Neuronal stem cell (in vitro differentiated cells): ENCODE measurements at regions not wholly inside any gene's neighbourhood (a gene's known extent, or its start where the extent isn't known, plus 50 kb on each side); places are given as distances from the start of the nearest gene placed in this dataset.

Experiments used
- DNase-seq: peaks from one replicate; pipeline ENCODE4 v3.0.0-alpha.2; 2013; ENCODE audit warnings: low spot score
- H2AFZ ChIP-seq: one replicate; pipeline ENCODE4 v1.6.1; 2013; ENCODE audit warnings: mild to moderate bottlenecking, low read length, inconsistent platforms
- H2AK5ac ChIP-seq: 2 replicates; pipeline ENCODE4 v1.6.1; 2013; ENCODE audit warnings: low read depth, mild to moderate bottlenecking, inconsistent platforms, low read length, moderate library complexity, mixed read lengths
- H2BK120ac ChIP-seq: 2 replicates; pipeline ENCODE4 v1.6.1; 2013; ENCODE audit warnings: low read depth, mild to moderate bottlenecking, inconsistent platforms, low read length, moderate library complexity, mixed read lengths
- H2BK12ac ChIP-seq: one replicate; pipeline ENCODE4 v1.6.1; 2013; ENCODE audit warnings: low read length, inconsistent platforms
- H2BK15ac ChIP-seq: 2 replicates; pipeline ENCODE4 v1.6.1; 2013; ENCODE audit warnings: mild to moderate bottlenecking, low read length, inconsistent platforms, mixed read lengths
- H2BK5ac ChIP-seq: one replicate; pipeline ENCODE4 v1.6.1; 2013; ENCODE audit warnings: inconsistent platforms, mild to moderate bottlenecking, low read length, moderate library complexity
- H3K14ac ChIP-seq: one replicate; pipeline ENCODE4 v1.6.1; 2013; ENCODE audit warnings: low read length, inconsistent platforms
- H3K18ac ChIP-seq: 2 replicates; pipeline ENCODE4 v1.6.1; 2013; ENCODE audit warnings: low read length, inconsistent platforms
- H3K23ac ChIP-seq: 2 replicates; pipeline ENCODE4 v1.6.1; 2013; ENCODE audit warnings: low read depth, mild to moderate bottlenecking, mixed read lengths, low read length, inconsistent platforms; ENCODE audit not compliant: poor library complexity
- H3K27ac ChIP-seq: replicated peaks from 3 replicates; pipeline ENCODE4 v1.5.1; 2013; ENCODE audit warnings: low read length, inconsistent platforms
- H3K27me3 ChIP-seq, 3 experiments: 2 replicates each; pipeline ENCODE4 v1.6.1; 2013; ENCODE audit warnings: low read length in 3 of 3, mild to moderate bottlenecking in 2 of 3, inconsistent platforms in 1 of 3, low read depth in 1 of 3, mixed read lengths in 1 of 3, moderate library complexity in 1 of 3; ENCODE audit not compliant: control insufficient read depth in 3 of 3, insufficient read depth in 3 of 3
- H3K36me3 ChIP-seq, 2 donors: replicated peaks in 1 of 2; 2 replicates each; pipeline ENCODE4 v1.6.1; 2013; ENCODE audit warnings: low read length in 2 of 2; ENCODE audit not compliant: control insufficient read depth in 2 of 2, insufficient read depth in 2 of 2
- H3K4ac ChIP-seq: 2 replicates; pipeline ENCODE4 v1.6.1; 2013; ENCODE audit warnings: inconsistent platforms, mild to moderate bottlenecking, low read length, moderate library complexity
- H3K4me1 ChIP-seq, 2 donors: 1 replicate in 1 of 2; 2 replicates in 1 of 2; pipeline ENCODE4 v1.6.1; 2013; ENCODE audit warnings: low read length in 2 of 2, low read depth in 1 of 2; ENCODE audit not compliant: control insufficient read depth in 2 of 2, insufficient read depth in 1 of 2
- H3K4me2 ChIP-seq: one replicate; pipeline ENCODE4 v1.6.1; 2013; ENCODE audit warnings: mild to moderate bottlenecking, low read length, inconsistent platforms; ENCODE audit not compliant: insufficient read depth, poor library complexity, severe bottlenecking
- H3K4me3 ChIP-seq, 2 donors: 2 replicates each; pipeline ENCODE4 v1.5.1; 2013; ENCODE audit warnings: low read length in 2 of 2, mild to moderate bottlenecking in 2 of 2, inconsistent platforms in 1 of 2, moderate library complexity in 1 of 2
- H3K79me1 ChIP-seq: one replicate; pipeline ENCODE4 v1.6.1; 2013; ENCODE audit warnings: low read depth, mild to moderate bottlenecking, inconsistent platforms, low read length, moderate library complexity
- H3K9ac ChIP-seq: one replicate; pipeline ENCODE4 v1.6.1; 2013; ENCODE audit warnings: mild to moderate bottlenecking, low read depth, low read length, inconsistent platforms; ENCODE audit not compliant: poor library complexity
- H3K9me3 ChIP-seq, 2 donors: replicated peaks in 1 of 2; 2 replicates each; pipeline versions ENCODE3 to v1.6.1; 2013; ENCODE audit warnings: low read length in 2 of 2, mild to moderate bottlenecking in 2 of 2, inconsistent platforms in 1 of 2, low read depth in 1 of 2, mixed read lengths in 1 of 2, moderate library complexity in 1 of 2; ENCODE audit not compliant: control insufficient read depth in 2 of 2, insufficient read depth in 1 of 2
- H4K8ac ChIP-seq: one replicate; pipeline ENCODE4 v1.6.1; 2013; ENCODE audit warnings: low read depth, mild to moderate bottlenecking, inconsistent platforms, low read length, moderate library complexity
- H4K91ac ChIP-seq: one replicate; pipeline ENCODE4 v1.6.1; 2013; ENCODE audit warnings: low read length, low read depth, mild to moderate bottlenecking, inconsistent platforms; ENCODE audit not compliant: poor library complexity
- WGBS, 2 donors: extraction: QIAGEN DNeasy Blood & Tissue Kit; methylation state at CpG; one replicate each; pipeline ENCODE4 v1.1.7; 2013; ENCODE audit warnings: missing lambda C conversion rate in 2 of 2, mixed read lengths in 1 of 2; ENCODE audit not compliant: insufficient read length in 2 of 2, insufficient replicate concordance in 1 of 2; ENCODE audit errors: extremely low coverage in 2 of 2; 5-methylcytosine and 5-hydroxymethylcytosine counted together

GRCh38 chr7:51982653-51983052 is 666.0 kb upstream of the COBL start:
- peak overlapping the region; percentile 1 for H2AFZ ChIP-seq
- no peak overlapping the region for H4K91ac ChIP-seq
- H3K27ac ChIP-seq = no peak overlapping the region
- H3K4me1 ChIP-seq = peaks cover 0 to 4% of the 10 kb centered on the region in 2 donors
- H3K18ac ChIP-seq = no peak overlapping the region
- H3K79me1 ChIP-seq = no peaks in the 10 kb centered on the region
- no peaks in the 10 kb centered on the region for H3K36me3 ChIP-seq
- H3K4me3 ChIP-seq = no peak overlapping the region
- WGBS, 2 donors = no CpG with 5 or more reads among the region's 5 CpGs
- no peak overlapping the region for H2BK12ac ChIP-seq
- H3K9ac ChIP-seq = no peak overlapping the region
- no peak for DNase-seq
- H3K4me2 ChIP-seq = no peak overlapping the region
- no peak overlapping the region for H4K8ac ChIP-seq
- H2BK15ac ChIP-seq = no peak overlapping the region
- no peak overlapping the region for H3K4ac ChIP-seq
- no peak overlapping the region for H2BK120ac ChIP-seq
- H3K27me3 ChIP-seq = no peaks in the 10 kb centered on the region
- no peak overlapping the region for H2BK5ac ChIP-seq
- no peak overlapping the region for H2AK5ac ChIP-seq
- H3K14ac ChIP-seq = no peak overlapping the region
- H3K23ac ChIP-seq = no peak overlapping the region
- H3K9me3 ChIP-seq = peaks cover 0 to 2% of the 10 kb centered on the region in 2 donors

DNA sequence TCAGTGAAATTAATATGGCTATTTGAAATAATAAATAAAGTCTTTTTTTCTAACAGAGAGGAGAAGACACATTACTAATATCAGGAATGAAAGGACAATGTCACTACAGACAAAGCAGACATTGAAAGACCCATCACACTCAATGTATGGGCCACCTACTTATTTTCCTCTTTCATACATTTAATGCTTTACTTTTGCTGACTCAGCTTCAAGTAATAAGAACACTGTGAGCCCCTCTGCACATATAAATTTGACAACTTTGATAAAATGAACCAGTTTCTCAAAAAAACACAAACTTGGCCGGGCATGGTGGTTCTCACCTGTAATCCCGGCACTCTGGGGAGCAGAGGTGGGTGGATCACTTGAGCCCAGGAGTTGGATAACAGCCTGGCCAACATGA is 664.2 kb upstream of the COBL start:
- H3K27ac ChIP-seq = no peak overlapping the region
- no peak overlapping the region for H4K91ac ChIP-seq
- H2BK5ac ChIP-seq = no peak overlapping the region
- no peak overlapping the region for H2AK5ac ChIP-seq
- no peak overlapping the region for H3K18ac ChIP-seq
- H2AFZ ChIP-seq = no peak overlapping the region
- H3K79me1 ChIP-seq = no peaks in the 10 kb centered on the region
- no peak overlapping the region for H2BK15ac ChIP-seq
- no peak overlapping the region for H3K9ac ChIP-seq
- peaks cover 0 to 4% of the 10 kb centered on the region in 2 donors for H3K4me1 ChIP-seq
- no peak overlapping the region for H2BK120ac ChIP-seq
- H3K4me3 ChIP-seq = no peak overlapping the region
- no CpG with 5 or more reads among the region's 2 CpGs for WGBS, 2 donors
- H3K23ac ChIP-seq = no peak overlapping the region
- H3K4ac ChIP-seq = no peak overlapping the region
- H3K9me3 ChIP-seq = peaks cover 0 to 2% of the 10 kb centered on the region in 2 donors
- H3K14ac ChIP-seq = no peak overlapping the region
- no peak overlapping the region for H4K8ac ChIP-seq
- H2BK12ac ChIP-seq = no peak overlapping the region
- H3K27me3 ChIP-seq = no peaks in the 10 kb centered on the region
- DNase-seq = no peak
- no peak overlapping the region for H3K4me2 ChIP-seq
- H3K36me3 ChIP-seq = no peaks in the 10 kb centered on the region

DNA sequence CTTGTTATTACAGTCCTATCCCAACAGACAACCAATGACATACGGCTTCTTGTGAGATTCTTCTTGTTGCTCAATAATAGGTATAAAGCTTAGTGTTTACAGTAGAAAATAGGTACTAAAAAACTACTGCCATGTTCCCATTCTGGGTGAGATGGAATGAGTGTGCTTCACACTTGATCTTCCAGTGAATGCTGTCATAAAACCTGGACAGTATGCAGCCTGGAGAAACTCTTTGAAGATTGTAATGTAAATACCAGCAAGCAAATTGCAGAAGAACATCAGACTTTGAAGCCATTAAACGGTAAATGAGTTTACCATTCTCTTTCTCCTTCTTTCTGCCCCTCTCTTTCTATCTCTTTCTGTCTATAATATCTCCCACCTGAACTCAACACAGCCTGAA is 663.7 kb upstream of the COBL start:
- H3K27ac ChIP-seq = no peak overlapping the region
- H2BK15ac ChIP-seq = no peak overlapping the region
- H3K36me3 ChIP-seq = no peaks in the 10 kb centered on the region
- H3K9ac ChIP-seq = no peak overlapping the region
- H3K4me2 ChIP-seq = no peak overlapping the region
- peaks cover 0 to 2% of the 10 kb centered on the region in 2 donors for H3K9me3 ChIP-seq
- H4K8ac ChIP-seq = no peak overlapping the region
- no peak overlapping the region for H2BK5ac ChIP-seq
- no peak overlapping the region for H2BK120ac ChIP-seq
- H3K4me3 ChIP-seq = no peak overlapping the region
- no peak overlapping the region for H2BK12ac ChIP-seq
- no peak overlapping the region for H4K91ac ChIP-seq
- no peaks in the 10 kb centered on the region for H3K79me1 ChIP-seq
- no peak overlapping the region for H3K4ac ChIP-seq
- DNase-seq = no peak
- no peak overlapping the region for H3K18ac ChIP-seq
- no peak overlapping the region for H2AK5ac ChIP-seq
- no peaks in the 10 kb centered on the region for H3K27me3 ChIP-seq
- H2AFZ ChIP-seq = peak overlapping the region; percentile 1
- H3K4me1 ChIP-seq = peaks cover 0 to 4% of the 10 kb centered on the region in 2 donors
- WGBS, 2 donors = no CpG with 5 or more reads among the region's 2 CpGs
- H3K14ac ChIP-seq = no peak overlapping the region
- no peak overlapping the region for H3K23ac ChIP-seq

- Histone ChIP-seq H3K27me3 (no peaks in the 10 kb centered on the region), H3K4me3 (no peak overlapping the region), H3K14ac (no peak overlapping the region), H3K4me2 (no peak overlapping the region), H3K27ac (no peak overlapping the region), H4K91ac (no peak overlapping the region), H2AFZ (no peak overlapping the region), H2BK5ac (no peak overlapping the region), H3K4me1 (peaks cover 2 to 4% of the 10 kb centered on the region in 2 donors), H3K18ac (no peak overlapping the region), H3K36me3 (no peaks in the 10 kb centered on the region), H4K8ac (no peak overlapping the region), H3K4ac (no peak overlapping the region), H3K9ac (no peak overlapping the region), H2BK12ac (no peak overlapping the region), H2BK15ac (no peak overlapping the region), H3K9me3 (peaks cover 0 to 2% of the 10 kb centered on the region in 2 donors), H2BK120ac (no peak overlapping the region), H3K23ac (no peak overlapping the region), H2AK5ac (no peak overlapping the region), H3K79me1 (no peaks in the 10 kb centered on the region)
- DNase-seq = no peak
Observed at GRCh38 chr7:51977913-51978312, 661.3 kb upstream of the COBL start.
